ENCODE measurements at regions not wholly inside any gene's neighbourhood (a gene's known extent, or its start where the extent isn't known, plus 50 kb on each side); places are given as distances from the start of the nearest gene placed in this dataset.

DNA sequence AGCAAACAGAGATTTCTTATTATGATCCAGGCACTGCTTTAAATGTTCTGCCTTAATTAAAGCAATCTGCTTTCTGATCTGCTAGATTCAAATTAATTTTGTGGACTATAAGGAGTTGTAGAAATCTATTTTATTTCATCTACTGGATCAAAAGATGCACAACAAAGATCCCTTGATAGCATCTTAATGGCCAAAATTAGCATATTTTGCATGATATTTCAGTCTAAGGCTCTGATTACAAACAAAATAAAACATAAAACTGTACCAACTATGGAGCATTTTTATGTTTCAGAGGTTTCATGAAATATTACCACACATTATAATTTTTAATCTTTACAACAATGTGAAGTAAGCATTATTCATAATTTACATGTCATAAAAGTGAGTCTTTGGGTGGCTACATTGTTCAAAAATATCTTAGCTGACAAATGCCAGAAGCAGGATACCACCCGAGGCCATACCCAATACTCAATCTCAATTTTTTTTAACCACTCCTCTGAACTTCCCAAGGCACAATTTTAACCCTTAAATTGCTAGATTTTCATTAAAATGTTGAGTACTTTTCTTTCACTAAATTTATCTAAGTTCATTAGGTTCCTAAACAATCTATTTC is 929.5 kb downstream of the KCNA4 start:
- TF ChIP-seq, protein P1, sequence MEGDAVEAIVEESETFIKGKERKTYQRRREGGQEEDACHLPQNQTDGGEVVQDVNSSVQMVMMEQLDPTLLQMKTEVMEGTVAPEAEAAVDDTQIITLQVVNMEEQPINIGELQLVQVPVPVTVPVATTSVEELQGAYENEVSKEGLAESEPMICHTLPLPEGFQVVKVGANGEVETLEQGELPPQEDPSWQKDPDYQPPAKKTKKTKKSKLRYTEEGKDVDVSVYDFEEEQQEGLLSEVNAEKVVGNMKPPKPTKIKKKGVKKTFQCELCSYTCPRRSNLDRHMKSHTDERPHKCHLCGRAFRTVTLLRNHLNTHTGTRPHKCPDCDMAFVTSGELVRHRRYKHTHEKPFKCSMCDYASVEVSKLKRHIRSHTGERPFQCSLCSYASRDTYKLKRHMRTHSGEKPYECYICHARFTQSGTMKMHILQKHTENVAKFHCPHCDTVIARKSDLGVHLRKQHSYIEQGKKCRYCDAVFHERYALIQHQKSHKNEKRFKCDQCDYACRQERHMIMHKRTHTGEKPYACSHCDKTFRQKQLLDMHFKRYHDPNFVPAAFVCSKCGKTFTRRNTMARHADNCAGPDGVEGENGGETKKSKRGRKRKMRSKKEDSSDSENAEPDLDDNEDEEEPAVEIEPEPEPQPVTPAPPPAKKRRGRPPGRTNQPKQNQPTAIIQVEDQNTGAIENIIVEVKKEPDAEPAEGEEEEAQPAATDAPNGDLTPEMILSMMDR (IDR thresholded peaks at IDR 0.05; ENCODE audit: low read depth, low read length, poor library complexity, severe bottlenecking), result no peak
- no peak for TF ChIP-seq EZH2phosphoT487 (IDR thresholded peaks at IDR 0.05; ENCODE audit: borderline replicate concordance, low read length)
- H3K36me3 ChIP-seq (ENCODE audit: control insufficient read depth, low read length), result no peaks in the 10 kb centered on the region
- no peaks in the 10 kb centered on the region for H3K9me3 ChIP-seq (ENCODE audit: control insufficient read depth, insufficient read depth, low read length)
- no peaks in the 10 kb centered on the region for H3F3A ChIP-seq (ENCODE audit: control insufficient read depth, insufficient read depth)
- no peaks in the 10 kb centered on the region for H3K79me2 ChIP-seq (ENCODE audit: control insufficient read depth, low read length)
- H3K27ac ChIP-seq (ENCODE audit: low read depth, low read length), result no peak overlapping the region
- H3K27me3 ChIP-seq (ENCODE audit: control insufficient read depth, low read length), result no peaks in the 10 kb centered on the region
- no peak overlapping the region for H3K4me2 ChIP-seq (ENCODE audit: low read length)
- no peaks in the 10 kb centered on the region for H3K9me2 ChIP-seq (replicated peaks; ENCODE audit: control insufficient read depth, low read length)
- no peaks in the 10 kb centered on the region for H4K20me1 ChIP-seq (ENCODE audit: control insufficient read depth, insufficient read depth, low read depth, low read length)
- H3K4me1 ChIP-seq (ENCODE audit: control insufficient read depth, low read length), result no peaks in the 10 kb centered on the region
- no peak overlapping the region for H3K4me3 ChIP-seq (ENCODE audit: low read length)

DNA sequence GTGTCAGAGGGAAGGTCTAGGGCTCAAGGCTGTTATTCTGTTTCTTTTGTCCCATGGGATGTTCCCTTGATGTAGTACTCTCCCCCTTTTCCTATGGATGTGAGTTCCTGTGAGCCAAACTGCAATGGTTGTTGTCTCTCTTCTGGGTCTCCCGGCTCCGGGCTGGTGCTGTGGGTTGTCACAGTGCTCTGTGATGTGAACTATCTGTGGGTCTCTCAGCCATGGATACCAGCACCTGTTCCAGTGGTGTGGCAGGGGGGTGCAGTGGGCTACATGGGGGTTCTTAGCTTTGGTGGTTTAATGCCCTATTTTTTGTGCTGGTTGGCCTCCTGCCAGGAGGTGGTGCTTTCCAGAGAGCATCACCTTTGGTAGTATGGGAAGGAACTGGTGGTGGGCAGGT is 941.1 kb downstream of the KCNA4 start:
- H3K9me3 ChIP-seq (ENCODE audit: control insufficient read depth, insufficient read depth, low read length), result peaks cover 3% of the 10 kb centered on the region; the same call in 1 of the 2 replicates
- no peaks in the 10 kb centered on the region for H3K27me3 ChIP-seq (ENCODE audit: control insufficient read depth, low read length)
- H3K9me2 ChIP-seq (replicated peaks; ENCODE audit: control insufficient read depth, low read length), result no peaks in the 10 kb centered on the region
- no peaks in the 10 kb centered on the region for H3F3A ChIP-seq (ENCODE audit: control insufficient read depth, insufficient read depth)
- H4K20me1 ChIP-seq (ENCODE audit: control insufficient read depth, insufficient read depth, low read depth, low read length), result no peaks in the 10 kb centered on the region
- TF ChIP-seq, protein P1 (IDR thresholded peaks at IDR 0.05; ENCODE audit: low read depth, low read length, poor library complexity, severe bottlenecking), result no peak
- TF ChIP-seq EZH2phosphoT487 (IDR thresholded peaks at IDR 0.05; ENCODE audit: borderline replicate concordance, low read length), result no peak
- no peak overlapping the region for H3K27ac ChIP-seq (ENCODE audit: low read depth, low read length)
- no peak overlapping the region for H3K4me2 ChIP-seq (ENCODE audit: low read length)
- no peaks in the 10 kb centered on the region for H3K79me2 ChIP-seq (ENCODE audit: control insufficient read depth, low read length)
- no peaks in the 10 kb centered on the region for H3K4me1 ChIP-seq (ENCODE audit: control insufficient read depth, low read length)
- no peaks in the 10 kb centered on the region for H3K36me3 ChIP-seq (ENCODE audit: control insufficient read depth, low read length)
- no peak overlapping the region for H3K4me3 ChIP-seq (ENCODE audit: low read length)

DNA sequence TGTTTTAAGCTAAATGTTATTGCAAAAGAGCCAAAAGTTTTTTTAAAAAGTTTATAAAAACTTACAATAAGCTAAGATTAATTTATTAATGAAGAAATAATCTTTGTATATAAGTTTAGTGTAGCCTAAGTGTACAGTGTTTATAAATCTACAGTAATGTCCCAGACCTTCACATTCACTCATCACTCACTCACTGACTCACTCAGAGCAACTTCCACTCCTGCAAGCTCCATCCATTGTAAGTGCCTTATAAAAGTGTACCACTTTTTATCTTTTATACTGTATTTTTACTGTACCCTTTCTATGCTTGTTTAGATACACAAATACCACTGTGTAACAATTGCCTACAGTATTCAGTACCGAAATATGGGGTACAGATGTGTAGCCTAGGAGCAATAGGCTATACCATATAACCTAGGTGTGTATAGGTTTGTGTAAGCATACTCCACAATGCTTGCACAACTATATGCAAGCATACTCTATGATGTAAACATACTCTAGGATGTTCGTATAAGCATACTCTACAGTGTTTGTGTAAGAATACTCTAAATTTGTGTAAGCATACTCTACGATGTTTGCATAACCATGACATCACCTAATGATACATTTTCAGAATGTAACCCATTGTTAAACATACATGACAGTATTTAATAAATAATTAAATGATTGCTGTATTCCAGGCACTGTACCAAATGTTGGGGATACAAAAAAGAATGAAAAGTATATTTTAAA is 953.0 kb downstream of the KCNA4 start:
- Histone ChIP-seq H3K4me3 (ENCODE audit: low read length) (no peak overlapping the region), H3K4me1 (ENCODE audit: control insufficient read depth, low read length) (no peaks in the 10 kb centered on the region), H3K36me3 (ENCODE audit: control insufficient read depth, low read length) (no peaks in the 10 kb centered on the region), H3K4me2 (ENCODE audit: low read length) (no peak overlapping the region), H3K27ac (ENCODE audit: low read depth, low read length) (no peak overlapping the region), H3K9me2 (replicated peaks; ENCODE audit: control insufficient read depth, low read length) (no peaks in the 10 kb centered on the region), H3K79me2 (ENCODE audit: control insufficient read depth, low read length) (no peaks in the 10 kb centered on the region), H3K27me3 (ENCODE audit: control insufficient read depth, low read length) (no peaks in the 10 kb centered on the region), H3K9me3 (ENCODE audit: control insufficient read depth, insufficient read depth, low read length) (no peaks in the 10 kb centered on the region), H3F3A (ENCODE audit: control insufficient read depth, insufficient read depth) (no peaks in the 10 kb centered on the region), H4K20me1 (ENCODE audit: control insufficient read depth, insufficient read depth, low read depth, low read length) (no peaks in the 10 kb centered on the region)
- no peak for TF ChIP-seq EZH2phosphoT487 (IDR thresholded peaks at IDR 0.05; ENCODE audit: borderline replicate concordance, low read length)
- TF ChIP-seq, protein P1 (IDR thresholded peaks at IDR 0.05; ENCODE audit: low read depth, low read length, poor library complexity, severe bottlenecking), result no peak

Data from DOHH2 (cell line).